DMS53 treated with DMSO at 0.1 percent for 48 hours (cell line): ENCODE measurements at regions not wholly inside any gene's neighbourhood (a gene's known extent, or its start where the extent isn't known, plus 50 kb on each side); places are given as distances from the start of the nearest gene placed in this dataset.
"Not testable (repeated sequence)": the region's sequence is repeated elsewhere in the genome, so short reads cannot be mapped to it uniquely, and the experiment has no call there.

Source experiments
- DNase-seq: peaks from one replicate; lab custom pipeline; 2025; ENCODE audit not compliant: unreplicated experiment; lab: John Stamatoyannopoulos, UW

DNA sequence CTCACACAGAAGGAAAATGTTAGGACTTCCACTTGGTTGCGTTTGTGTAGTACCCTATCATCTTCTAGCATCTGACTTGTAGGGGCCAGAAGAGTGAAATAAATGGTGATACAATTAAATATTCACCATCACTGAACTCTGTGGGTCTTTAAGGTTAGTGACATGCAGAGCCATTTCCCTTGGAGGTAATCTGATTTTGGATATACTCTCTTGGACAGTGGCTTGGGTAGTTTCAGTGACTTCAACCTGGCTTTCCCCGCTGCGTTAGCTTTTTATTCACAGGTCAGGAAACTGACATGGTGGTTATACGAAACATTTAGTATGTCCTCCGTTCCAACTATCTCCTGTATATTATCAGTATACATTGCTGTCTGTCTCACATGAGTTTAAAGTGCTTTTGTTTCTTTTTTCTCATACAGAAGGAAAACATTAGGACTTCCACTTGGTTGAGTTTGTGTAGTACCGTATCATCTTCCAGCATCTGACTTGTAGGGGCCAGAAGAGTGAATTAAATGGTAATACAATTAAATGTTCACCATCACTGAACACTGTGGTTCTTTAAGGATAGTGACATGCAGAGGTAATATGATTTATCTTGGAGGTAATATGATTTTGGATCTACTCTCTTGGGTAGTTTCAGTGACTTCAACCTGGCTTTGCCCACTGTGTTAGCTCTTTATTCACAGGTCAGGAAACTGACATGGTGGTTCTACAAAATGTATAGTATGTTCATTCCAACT is 883.6 kb downstream of the TAF11L14 start:
- DNase-seq = no peak

DNA sequence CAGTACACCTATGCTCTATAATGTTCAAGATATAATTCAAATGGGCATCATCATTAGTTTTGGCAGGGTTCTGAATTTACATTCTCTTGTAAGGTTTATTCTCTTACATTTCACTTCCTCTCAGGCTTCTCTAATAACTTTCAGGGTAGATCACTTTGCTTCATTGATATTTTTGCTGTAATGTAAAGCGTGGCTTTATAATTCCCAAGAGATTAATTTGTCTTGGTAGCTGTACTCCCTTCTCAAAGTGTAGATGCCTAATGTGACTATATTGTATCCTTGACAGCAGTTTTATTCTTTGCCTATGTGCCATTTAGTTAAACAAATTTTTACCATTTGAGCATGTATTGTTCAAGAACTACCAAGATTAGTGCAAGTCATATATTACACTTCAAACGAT is 889.1 kb downstream of the TAF11L14 start:
- no peak for DNase-seq

DNA sequence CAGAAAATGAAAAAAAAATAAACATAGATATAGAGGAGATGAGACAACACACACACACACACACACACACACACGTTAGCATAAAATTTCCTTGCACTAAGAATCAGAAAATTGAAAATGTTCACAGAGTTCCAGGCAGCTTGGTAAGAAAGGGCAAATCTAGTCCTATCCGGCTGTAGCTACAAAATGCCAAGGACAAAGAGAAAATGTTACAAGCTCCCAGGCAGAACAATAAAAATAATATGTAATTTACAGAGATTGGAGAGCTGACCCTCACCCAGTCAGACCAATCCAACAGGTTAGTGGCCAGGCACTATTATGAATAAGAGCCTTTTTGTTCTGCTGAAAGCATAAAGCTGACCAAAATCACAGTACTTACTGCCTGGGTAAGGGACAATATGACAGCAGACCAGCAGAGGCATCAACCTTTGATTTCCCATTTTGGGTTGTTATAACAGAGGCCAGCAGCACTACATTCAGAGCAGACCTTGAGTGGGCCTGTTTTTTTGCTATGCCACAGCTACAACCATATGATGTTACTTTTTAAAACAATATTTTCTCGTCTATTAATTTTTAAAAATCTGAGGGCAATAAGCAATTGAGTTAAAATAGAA is 892.6 kb downstream of the TAF11L14 start:
- DNase-seq = no peak

DNA sequence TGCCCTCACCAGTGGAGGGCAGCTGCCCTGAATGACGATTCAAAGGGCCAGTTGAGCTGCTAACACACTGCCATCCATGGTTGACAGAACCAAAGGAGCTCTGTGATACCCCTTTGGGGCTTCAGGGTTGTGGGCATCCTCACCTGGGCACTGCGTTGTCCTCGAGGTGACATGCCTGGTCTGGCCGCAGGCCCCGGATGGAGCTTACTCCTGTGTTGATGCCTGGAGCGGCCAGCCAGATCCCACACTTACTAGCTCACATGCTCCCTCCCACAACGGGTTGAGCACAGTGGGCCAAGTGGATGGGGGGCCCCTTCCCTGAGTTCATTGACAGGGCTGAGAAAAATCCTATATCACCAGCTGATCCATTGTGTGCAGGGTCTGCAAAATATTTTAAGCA is 898.9 kb downstream of the TAF11L14 start:
- DNase-seq = no peak

DNA sequence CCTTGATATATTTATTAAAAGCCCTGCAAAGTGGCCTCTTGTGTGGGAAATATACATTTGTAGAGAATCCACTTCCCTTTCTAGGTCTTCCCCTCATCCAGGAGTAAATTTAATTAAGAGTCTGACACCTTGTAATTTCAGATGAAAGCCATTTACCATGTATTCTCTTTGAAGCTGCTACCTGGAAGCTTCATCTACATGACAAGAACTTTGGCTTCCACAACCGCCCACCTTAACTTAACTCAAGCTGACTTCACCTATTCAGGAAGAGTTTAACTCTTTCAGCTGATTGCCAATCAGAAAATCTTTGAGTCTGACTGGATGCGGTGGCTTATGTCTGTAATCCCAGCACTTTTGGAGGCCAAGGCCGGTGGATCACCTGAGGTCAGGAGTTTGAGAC is 899.9 kb downstream of the TAF11L14 start:
- no peak for DNase-seq

DNA sequence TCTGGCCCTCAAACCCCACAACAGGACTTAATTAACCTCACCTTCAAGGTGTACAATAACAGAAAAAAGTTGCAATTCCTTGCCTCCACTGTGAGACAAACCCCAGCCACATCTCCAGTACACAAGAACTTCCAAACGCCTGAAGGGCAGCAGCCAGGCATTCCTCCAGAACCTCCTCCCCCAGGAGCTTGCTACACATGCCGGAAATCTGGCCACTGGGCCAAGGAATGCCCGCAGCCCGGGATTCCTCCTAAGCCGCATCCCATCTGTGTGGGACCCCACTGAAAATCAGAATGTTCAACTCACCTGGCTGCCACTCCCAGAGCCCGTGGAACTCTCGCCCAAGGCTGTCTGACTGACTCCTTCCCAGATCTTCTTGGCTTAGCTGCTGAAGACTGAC is 901.5 kb downstream of the TAF11L14 start:
- not testable (repeated sequence) for DNase-seq

DNA sequence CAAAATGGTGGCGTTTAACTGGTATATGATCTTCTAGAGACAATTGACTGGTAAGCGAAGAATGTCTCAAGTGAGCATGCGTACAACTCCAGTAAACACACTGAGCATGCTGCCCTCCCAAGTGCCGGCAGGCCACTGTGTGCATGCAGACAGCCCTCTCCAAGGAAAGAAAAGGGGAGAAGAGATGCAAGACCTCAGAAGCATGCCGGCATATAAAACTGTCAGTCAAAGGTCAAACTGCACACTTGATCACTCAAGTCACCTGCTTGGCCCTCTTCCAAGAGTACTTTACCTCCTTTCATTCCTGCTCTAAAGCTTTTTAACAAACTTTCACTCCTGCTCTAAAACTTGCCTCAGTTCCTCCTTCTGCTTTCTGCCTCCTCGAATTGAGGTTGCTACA is 910.2 kb downstream of the TAF11L14 start:
- peak; percentile 12 for DNase-seq

DNA sequence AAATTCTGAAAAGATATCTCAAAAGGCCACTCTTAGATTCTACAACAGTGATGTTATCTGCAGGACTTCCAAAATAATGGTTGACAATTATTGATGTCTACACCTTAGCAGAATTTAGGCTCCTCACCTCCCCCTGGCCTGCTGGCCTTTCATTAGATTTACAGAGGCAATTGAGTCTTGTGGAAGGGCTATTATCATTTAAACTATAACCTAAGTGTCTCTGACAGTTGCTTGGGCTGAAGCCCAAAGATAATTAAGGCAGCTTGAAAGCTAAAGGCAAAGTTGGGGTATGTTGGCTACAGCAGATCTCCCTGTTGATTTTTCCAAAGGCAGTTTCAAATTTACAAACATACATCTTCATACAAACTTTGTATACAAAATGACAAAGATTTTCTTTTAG is 912.3 kb downstream of the TAF11L14 start:
- no peak for DNase-seq

DNA sequence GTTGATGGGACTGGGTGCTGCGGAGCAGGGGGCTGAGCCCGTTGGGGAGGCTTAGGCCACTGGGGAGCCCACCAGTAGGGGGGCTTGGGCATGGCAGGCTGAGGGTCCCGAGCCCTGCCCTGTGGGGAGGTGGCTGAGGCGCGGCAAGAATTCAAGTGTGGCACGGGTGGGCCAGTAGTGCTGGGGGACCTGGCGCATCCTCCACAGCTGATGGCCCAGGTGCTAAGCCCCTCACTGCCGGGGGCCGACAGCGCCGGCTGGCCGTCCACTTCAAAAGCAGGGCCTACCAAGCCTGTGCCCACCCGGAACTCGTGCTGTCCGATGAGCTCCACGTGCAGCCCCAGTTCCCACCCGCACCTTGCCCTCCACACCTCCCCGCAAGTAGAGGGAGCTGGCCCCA is 917.5 kb downstream of the TAF11L14 start:
- DNase-seq = no peak

DNA sequence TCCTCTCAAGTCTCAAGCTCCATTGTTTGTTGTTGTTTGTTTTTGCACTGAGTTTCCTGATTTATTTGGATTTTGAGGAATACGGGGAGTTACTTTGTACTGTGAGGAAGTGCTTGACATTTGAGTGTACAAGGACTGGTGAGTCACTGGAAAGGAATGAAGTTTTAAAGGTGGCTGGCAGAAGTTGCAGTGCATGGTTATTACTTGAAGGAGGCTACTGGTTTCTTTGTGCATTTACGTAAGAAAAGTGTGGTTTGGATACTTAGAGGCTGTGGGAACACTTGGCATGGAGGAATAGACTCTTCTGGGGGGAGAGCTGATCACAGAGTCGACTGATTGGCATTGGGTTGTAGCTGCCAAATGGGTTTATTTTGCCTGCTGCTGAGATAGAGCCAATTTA is 919.0 kb downstream of the TAF11L14 start:
- no peak for DNase-seq

DNA sequence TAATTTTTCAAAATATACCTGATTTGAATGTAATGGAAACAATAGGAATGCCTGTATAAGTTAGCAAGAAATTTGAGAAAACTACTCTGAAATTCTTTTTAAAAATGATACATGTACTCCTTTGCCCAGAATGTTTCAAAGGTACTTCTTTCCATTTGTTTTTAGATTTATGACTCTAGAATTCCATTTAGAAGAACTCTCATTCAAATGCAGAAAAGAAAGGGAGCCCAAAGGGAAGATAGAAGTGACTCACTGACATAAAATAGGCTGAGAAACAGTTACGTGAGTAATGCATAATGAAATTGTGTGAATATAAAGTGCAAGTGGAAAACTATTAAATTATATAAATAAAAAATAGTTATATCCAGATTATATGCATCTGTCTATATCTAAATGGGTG is 926.3 kb downstream of the TAF11L14 start:
- no peak for DNase-seq

DNA sequence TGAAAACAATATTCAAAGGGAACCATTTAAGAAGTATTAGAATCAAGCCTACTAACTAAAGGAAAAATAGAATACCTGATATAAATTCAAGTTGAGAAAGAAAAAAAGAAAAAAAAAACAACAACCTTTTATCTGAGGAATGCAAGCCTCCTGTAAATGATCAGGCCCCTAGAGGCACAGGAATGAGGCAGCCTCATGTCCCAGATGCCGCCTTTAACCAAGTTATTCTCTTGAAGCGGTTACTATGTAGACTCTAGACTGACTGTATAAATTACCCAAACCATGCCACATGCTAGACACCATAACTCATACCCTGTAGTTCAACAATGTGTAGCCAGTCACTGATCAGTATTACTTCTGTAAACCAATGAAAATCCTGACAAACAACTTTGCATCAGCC is 929.6 kb downstream of the TAF11L14 start:
- DNase-seq = no peak

DNA sequence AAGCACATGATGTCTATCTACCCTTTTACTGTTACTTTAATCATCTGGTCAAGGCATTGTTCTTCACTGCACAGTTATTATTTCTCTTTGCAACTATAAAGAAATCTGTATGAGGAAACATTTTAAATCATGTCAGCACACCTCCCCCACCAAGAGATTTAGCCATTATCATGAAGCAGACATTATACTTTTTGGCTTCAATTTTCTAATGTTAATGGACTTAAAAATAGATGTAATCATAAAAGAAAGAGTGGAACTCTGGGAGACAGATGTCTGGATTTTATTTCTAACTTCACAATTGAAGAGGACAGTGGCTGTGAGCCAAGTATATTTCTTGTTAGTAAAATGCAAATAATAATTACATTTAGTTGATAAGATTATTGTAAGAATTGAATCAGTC is 932.4 kb downstream of the TAF11L14 start:
- DNase-seq = no peak

DNA sequence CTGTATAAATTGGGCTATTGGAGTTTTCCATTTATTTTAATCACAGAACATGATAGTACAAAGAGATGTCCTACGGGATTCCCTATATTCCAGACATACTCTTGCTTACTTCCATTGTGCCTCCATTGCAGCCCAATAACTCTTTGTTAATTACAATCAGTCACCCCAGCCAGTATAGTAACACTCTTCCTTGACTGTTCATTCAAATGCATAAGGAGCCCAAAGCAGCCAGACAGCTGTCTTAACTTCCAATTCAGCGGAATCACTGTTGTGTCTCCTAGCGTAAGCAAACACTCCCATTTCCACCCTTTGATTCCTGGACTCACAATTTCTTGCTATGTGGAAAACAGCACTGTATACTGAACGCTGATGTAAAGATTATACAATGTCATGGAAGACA is 942.3 kb downstream of the TAF11L14 start:
- DNase-seq = no peak

DNA sequence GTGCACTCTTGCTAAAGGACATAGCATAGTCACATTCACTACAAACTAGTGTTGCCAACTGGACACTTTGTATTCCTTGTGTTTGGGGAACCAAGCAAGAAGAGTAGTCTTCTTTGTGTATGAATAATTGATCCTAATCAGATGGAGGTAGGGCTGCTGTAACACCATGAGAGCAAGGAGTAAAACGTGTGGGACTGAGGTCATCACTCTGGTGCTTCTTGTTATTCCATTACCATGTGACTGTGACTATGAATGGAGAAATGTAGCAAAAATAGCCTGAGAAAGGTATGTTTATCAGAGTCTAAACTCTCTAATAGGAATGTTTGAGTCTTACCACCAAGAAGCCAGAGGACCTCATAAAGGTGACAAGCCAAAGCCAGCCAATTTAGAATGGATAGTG is 966.9 kb downstream of the TAF11L14 start:
- DNase-seq = no peak

DNA sequence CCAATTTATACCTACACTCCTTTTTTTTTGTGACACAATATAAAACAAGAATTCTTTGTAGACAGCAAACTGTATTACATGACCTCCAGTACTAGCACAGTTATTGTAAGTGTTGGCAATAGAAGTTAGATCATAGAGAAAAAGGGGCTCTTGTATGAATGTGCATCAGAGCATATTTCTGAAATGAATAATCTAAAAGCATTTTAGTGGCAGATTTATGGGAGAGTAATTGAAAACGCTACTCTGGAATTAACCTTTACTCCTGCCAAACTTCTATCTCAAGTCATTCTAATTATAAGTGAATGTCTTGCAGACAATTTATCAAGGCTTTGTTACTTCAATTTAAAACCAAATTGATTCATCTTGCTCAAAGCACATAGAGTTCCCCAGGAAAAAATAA is 968.1 kb downstream of the TAF11L14 start:
- no peak for DNase-seq

DNA sequence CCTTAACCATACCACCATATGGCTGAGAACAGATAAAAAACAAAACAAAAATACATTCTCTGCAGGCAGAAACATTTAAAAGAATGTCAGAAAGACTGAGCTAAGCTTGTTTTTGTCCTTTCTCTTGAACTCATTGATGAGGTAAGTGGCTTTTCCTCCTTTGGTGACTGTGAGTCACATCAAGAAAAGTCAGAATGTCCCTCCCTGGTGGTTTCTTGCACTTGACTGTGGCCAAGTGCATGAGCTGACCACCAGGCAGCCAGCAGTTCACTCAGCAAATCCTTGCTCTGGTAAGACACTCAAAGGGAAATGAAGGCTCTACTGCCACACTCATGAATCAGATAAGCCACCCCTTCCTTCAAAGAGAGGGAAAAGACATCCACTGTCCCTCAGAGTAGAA is 970.9 kb downstream of the TAF11L14 start:
- no peak for DNase-seq

DNA sequence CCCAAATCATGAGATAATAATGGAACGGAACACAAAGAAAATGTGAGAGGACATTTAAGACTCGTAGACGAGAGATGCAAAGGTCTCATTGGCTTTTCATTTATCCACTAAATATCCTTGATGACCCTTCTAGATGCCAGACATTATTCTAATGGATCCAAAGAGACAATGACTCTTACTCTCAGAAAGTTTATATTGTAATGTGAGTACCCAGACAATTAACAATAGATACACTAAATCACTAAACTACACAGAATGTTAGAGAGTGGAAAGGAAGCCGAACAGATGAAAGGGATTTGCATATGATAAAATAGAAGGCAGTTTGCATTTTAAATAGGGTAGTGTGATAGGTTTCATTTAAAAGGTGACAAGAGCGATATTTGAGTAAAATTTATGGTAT is 973.3 kb downstream of the TAF11L14 start:
- no peak for DNase-seq

DNA sequence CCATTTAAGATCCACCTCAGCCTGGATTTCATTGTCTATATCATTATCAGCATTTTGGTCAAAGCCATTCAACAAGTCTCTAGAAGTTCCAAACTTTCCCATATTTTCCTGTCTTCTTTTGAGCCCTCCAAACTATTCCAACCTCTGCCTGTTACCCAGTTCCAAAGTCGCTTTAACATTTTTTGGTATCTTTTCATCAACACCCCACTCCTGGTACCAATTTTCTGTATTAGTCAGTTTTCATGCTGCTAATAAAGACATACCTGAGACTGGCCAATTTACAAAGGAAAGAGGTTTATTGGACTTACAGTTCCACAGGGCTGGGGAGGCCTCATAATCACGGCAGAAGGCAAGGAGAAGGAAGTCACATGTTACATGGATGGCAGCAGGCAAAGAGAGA is 982.9 kb downstream of the TAF11L14 start:
- not testable (repeated sequence) for DNase-seq

DNA sequence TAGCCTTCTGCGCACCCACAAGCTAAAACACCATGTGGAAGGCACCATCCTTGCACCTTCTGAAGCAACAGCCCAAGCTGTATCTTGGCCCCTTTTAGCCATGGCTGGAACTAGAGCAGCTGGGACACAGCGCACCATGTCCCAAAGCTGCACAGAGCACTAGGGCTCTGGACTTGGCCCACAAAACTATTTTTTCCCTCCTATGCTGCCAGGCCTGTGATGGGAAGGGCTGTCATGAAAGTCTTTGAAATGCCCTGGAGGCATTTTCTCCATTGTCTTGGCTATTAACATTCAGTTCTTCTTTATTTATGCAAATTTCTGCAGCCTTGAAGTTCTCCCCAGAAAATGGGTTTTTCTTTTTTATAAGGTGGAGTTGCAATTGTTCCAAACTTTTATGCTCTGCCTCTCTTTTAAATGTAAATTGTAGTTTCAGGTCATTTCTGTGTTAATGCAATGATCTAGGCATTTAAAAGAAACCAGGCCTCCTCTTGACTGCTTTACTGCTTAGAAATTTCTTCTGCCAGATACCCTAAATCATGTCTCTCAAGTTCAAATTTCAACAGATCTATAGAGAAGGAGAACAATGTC is 996.3 kb downstream of the TAF11L14 start:
- no peak for DNase-seq

DNA sequence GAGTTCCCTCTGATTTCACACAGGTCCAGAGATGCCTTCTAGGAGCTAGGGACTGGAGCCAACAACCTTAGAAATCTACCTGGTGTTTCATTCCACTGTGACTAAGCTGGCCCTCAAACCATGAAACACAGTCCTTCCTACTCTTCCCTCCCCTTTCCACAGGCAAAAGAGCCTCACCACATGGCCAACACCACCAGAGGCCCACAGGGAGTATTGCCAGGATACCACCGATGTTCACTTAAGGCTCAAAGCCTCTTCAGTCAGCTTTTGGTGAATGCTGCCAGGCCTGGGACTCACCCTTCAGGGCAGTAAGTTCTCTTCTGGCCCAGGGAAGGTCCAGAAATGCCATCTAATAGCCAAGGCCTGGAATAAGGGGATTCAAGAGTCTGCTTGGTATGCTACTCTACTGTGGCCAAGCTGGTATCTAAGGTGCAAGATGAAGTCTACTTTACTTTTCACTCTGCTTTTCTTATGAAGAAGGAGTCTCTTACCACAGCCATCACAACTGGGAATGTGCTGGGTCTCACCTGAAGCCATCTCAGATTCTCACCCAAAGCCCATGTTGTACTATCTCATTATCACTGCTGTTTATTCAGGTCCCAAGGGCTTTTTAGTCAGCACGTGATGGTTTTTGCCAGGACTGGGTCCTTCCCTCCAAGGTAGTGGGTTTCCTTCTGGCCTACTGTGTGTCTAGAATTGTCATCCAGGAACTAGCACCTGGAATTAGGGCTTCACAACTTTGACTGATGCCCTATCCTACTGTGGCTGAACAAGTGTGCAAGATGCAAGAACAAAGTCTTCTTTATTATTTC is 1018.4 kb downstream of the TAF11L14 start:
- DNase-seq = no peak

DNA sequence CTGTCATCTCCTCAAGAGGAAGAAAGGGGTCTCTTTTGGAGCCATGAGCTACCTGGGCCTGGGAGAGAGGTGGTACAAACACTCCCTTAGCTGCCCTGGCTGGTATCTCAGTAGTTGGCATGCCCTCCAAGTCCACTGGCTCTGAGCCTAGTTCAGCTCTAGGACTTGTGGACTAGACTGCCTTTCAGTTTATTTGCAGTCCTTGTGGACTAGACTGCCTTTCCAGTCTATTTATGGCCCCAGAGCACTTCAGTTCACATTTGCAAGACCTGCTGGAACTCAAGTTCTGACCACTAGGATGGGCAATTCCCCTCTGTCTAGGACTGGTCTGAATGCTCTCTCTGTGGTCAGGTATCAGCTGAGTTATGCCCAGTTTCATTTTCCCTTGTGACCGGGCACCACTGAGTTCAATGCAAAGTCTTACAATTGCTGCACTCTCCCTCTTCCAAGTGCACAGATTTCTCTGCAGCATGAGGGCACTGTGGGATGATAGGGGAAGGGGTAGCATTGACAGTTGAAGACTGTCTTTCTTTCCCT is 1019.0 kb downstream of the TAF11L14 start:
- no peak for DNase-seq
